ENCODE measurements at regions not wholly inside any gene's neighbourhood (a gene's known extent, or its start where the extent isn't known, plus 50 kb on each side); places are given as distances from the start of the nearest gene placed in this dataset.

DNA sequence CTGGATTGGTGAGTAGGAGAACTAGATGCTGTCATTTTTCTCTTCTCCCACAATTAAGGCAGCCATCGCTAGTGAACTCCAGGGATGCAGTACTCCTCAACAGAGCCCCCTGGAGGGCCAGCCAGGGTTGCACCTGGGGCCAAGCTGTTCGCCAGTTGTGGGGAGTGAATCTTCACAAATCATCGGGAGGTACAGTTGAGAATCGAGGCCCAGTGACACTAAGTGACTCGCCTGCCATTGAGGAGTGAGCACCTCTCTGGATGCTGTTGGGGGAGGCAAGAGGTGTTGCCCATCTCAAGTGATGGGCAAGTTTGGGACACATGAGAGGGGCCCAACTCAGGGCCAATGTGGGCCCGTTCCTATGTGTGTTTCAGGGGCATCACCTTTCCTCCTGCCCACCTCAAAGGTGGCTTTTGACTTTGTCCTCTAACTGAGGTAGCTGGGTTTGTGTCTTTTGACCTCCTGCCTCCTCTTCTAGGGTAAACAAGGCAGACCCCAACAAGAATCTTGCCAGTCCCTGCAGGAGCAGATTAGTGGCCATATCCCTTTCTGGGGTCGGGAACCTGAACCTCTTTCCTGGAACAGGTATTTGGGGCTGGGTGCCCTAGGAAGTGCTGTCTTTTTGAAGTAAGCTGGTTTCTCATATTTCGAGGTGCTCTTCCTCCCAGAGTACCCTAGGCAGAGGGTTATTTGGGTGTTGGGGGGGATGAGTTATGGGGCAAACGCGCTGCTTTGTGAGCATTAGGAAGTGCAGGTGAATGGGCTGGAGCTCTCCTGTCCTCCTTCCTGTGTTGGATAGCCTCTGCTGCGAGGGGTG is 181.2 kb downstream of the MACROH2A1 start:
- peak; percentile 24 for DNase-seq

GRCh38 chr5:135216471-135217343 is 182.3 kb downstream of the MACROH2A1 start:
- no peak for DNase-seq

DNA sequence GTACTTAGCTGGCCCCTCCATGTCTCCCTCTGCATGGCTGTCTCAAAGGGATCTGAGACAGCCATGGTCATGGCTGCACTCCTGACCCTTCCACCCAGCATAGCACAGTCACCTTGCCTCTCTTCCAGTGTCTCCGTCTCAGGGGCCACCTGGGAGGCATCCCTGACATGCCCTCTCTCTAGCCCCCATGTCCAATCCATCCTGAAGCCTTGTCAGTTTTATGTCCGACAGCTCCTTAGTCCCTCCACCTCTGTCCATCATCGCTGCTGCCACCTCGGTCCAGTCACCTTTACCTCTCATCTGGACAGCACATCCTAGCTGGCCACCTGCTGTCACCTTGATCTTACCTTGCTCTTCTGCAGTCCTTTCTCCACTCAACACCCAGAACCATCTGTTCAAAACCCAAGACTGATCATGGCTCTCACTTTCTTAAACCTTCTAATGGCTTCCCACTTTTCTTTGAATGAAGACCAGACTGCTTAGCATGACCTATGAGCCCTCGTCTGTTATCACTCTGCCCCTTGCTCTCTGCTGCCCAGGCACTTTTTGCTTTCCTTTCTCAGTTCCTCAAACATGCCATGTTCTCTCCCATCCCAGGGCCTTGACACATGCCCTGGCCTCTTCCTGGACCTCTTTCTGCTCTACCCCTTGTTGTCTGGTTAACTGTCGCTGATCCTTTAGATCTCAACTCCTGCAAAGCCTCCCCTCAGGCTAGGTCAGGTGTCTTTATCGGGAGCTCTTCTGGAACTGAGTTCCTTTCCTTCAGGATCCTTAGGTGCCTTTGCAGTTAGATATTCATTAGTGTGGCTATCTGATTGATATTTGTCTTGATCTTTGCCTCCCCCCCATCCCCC is 181.8 kb upstream of the PITX1 start:
- DNase-seq = no peak

DNA sequence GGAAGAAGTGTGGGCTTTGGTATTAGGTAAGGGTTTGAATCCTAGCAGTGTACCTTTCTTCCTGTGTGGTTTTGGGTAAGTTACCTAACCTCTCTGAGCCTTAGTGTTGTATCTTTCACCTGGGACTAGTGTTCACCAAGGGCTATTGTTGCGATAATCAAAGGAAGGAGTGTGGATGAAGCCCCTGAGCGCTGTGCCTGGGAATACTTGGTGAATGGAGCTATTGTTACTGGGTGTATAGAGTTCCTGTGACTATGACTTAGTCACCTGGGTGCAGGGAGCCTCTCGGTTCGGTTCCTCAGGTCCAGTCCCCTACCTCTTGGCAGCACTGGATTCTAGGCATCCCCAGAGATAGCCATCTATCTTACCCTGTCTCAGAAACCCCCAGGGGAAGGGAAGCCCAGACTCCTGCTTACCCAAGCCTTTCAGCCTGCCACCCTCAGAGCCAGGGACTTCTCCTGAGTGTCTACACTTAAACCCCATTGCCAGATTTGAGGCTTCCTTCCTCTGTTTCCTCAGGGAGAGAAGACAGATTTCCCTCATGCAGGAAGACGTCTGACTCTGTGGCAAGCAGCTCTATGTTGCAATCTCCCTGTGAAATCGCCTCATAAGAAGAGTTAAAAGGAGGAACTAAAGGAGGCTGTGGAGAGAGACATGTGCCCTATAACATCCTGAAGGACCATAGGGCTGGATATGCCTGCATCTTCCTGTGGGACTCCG is 181.0 kb upstream of the PITX1 start:
- DNase-seq = peak; percentile 10

DNA sequence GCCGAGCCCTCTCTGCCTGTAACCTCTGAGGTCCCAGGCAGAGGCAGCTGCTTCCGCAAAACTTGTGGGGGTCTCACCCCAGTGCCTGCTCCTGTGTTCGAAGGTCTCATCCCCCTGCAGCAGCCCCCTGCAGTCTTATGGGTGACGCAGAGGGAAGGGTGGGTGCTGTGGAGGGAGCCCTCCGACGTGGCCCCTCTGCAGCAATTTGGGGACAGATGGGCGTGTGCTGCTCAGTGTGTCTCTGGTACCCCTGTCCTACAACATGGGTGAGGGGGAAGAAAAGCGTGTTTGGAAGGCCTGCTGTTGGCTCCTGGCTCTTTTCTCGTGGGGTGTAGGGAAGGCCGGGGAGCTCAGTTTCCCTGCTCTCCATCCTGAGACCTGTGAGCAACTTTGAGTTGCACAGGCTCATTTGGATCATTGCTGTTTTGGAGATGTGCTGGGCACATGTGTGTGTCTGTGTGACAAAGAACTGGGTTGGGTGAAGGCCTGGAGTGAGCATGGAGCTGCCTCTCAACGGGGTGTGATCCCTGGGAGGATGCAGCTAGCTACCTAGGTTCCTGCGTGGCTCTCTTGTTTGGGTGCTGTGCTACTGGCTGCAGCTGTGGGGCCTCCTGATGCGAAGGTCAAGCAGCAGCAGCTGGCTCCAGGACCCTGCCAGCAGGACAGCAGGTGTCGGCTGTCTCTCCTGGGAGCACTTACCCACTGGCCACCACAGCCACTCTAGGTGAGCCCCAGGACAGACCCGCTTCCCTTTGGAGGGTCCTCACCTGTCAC is 179.6 kb upstream of the PITX1 start:
- no peak for DNase-seq

DNA sequence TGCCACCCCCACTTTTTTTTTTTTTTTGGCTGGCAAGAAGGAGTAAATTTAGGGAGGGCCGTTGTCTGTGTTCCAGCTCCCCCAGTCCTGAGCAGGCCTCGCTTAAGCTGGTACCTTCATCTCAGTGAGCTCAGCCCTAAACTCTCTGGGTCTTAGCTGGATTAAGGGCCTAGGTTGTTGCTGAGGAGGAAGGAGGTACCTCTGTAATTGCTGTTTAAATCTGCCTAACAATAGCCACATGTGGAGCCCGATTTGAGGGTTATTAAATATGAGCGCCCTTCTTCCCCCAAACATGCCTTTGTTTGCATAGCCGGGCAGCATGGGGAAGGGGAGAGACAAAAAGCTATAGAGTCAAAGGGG is 179.0 kb upstream of the PITX1 start:
- no peak for DNase-seq

GRCh38 chr5:135212361-135213026 is 178.5 kb upstream of the PITX1 start:
- DNase-seq = peak; percentile 9

- DNase-seq = no peak
Measured at GRCh38 chr5:135211791-135212190, 177.8 kb upstream of the PITX1 start.

GRCh38 chr5:135211083-135211790 is 177.2 kb upstream of the PITX1 start:
- no peak for DNase-seq

GRCh38 chr5:135210286-135211055 is 176.4 kb upstream of the PITX1 start:
- DNase-seq = no peak

- DNase-seq = no peak
Measured at GRCh38 chr5:135208903-135209721, 175.1 kb upstream of the PITX1 start.

DNA sequence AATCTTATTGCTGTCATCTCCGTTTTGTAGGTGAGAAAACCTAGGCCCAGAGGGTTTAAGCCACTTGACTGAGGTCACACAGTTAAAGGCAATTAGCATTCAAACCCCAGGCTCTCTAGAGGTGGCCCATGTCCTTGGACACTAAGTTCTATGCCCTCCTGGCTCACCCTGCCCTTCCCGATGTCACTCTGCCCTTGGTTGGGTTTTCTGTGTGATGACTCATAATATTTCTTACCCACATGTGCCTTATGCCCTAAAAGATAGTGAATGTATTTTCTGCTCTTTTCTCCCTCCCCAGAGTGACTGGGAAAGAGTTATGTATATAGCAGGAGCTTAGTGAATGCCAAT is 174.5 kb upstream of the PITX1 start:
- no peak for DNase-seq

DNA sequence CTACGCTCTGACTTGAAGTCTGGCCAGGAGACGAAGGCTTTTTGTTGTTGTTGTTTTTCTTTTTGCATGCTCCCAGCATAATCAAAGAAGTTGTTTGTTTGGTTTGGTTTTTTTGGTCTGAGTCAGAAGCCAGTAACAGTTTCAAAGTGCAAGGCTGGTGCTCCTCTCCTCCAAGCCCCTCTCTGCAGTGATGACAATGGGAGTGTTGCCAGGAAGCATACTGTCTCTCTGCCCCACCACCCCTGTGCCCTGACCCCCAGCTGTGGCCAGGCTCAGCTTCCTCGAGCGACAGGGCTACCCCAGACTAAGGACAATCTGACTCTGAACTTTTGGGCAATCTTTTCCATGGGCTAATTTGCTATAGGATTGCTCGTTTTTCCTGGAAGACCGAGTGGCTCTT is 173.8 kb upstream of the PITX1 start:
- no peak for DNase-seq

DNA sequence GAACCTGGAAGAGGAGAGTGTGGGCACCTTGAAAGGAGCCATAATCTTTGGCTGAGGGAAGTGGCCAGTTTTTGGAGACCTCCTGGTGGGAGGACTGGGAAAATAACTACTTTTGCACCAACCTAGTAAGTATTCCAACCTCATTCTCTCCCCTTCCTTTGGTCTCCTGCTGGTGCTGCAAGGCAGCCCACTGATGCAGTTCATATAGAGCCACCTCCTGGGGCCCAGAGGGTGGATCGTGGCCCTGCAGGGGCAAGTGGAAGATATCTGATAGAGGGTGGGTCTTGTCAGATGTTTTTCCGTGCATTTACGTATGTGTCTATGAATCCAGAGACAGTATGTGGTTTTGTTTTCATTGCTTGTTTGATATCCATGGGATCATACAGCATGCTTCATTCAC is 172.8 kb upstream of the PITX1 start:
- DNase-seq = peak; percentile 6

- no peak for DNase-seq
Measured at GRCh38 chr5:135205632-135206349, 171.8 kb upstream of the PITX1 start.

DNA sequence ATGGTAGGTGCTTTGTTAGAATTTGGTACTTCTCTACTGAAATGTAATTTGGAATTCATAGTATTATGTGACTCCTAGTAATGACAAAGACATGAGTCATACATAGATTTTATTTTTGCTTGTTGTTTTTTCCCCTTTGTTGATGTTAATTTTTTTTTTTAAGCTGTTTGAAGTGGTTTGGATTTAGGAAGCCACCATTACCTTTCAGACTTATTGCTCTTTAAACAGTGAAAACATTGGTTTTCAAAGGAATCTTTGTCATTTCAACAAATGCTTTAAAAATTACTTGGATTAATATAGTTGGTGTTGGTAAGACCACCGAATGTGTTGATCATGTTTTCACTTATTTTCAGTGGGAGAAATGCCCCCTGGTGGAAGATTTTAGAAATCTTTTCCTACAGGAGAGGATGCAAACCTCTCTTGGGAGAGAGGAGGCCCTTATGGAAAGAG is 170.1 kb upstream of the PITX1 start:
- no peak for DNase-seq

DNA sequence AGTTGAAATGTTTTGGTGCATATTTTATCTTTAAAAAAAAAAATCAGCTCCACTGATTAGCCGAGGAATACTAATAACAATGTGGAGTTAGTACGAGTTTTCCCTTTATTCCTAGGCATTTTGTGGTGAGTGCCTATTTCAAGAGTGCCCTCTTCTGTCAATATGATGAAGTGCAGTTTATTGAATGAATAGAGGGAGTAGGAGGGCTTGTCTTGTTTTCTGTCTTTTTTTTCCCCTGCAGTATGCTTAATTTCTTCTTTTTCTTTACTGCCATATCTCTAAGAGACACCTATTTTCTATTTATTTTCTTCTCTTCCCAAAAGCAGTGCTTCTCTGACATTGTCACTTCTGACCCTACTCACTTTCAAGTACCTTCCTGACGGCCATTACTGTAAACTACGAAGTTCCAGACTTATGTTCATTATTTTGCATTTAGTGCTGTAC is 169.6 kb upstream of the PITX1 start:
- DNase-seq = no peak

- DNase-seq = no peak
Measured at GRCh38 chr5:135203019-135203418, 169.0 kb upstream of the PITX1 start.

Data from stimulated activated CD8-positive, alpha-beta memory T cell treated with anti-CD3 and anti-CD28 coated beads, Interleukin-4, amount 100 ng/mL, for 48 hours (primary cell).